A673 (cell line): ENCODE measurements at regions not wholly inside any gene's neighbourhood (a gene's known extent, or its start where the extent isn't known, plus 50 kb on each side); places are given as distances from the start of the nearest gene placed in this dataset.
"Not testable (repeated sequence)": the region's sequence is repeated elsewhere in the genome, so short reads cannot be mapped to it uniquely, and the experiment has no call there.

Source experiments
- BruUV-seq: library from RNA; stranded (reverse); fragments of 400-500 nt; replicated peaks from 2 replicates; lab custom pipeline; 2021; lab: Mats Ljungman, UMichigan
- CTCF ChIA-PET: fragments of 300-600 bp; sonication (Branson Sonifier 250); formaldehyde crosslinking; loops from one replicate; lab custom pipeline; 2022; ENCODE audit warnings: antibody characterized with exemption; lab: Charles Lee
- POLR2A ChIA-PET: fragments of 300-600 bp; sonication (Branson Sonifier 250); formaldehyde crosslinking; loops from one replicate; lab custom pipeline; 2022; ENCODE audit warnings: antibody characterized with exemption; ENCODE audit not compliant: low non-redundant PET; lab: Charles Lee
- DNase-seq: peaks from one replicate; pipeline ENCODE4 v3.0.0-alpha.2; 2015; ENCODE audit warnings: low spot score
- H3K27ac ChIP-seq: fragments of 200-600 bp; sonication (generic); 2 replicates; pipeline ENCODE4 v1.5.1; 2016; ENCODE audit warnings: mixed run types, low read depth, mild to moderate bottlenecking, mixed read lengths, antibody characterized with exemption, low read length; ENCODE audit not compliant: poor library complexity, severe bottlenecking
- H3K27me3 ChIP-seq: fragments of 200-600 bp; sonication (generic); replicated peaks from 2 replicates; pipeline ENCODE4 v1.6.1; 2017; ENCODE audit warnings: mixed run types, low read depth, mild to moderate bottlenecking, mixed read lengths, antibody characterized with exemption, low read length; ENCODE audit not compliant: insufficient read depth, poor library complexity
- H3K36me3 ChIP-seq: fragments of 200-600 bp; sonication (generic); 2 replicates; pipeline ENCODE4 v1.6.1; 2016; ENCODE audit warnings: mixed run types, mild to moderate bottlenecking, mixed read lengths, antibody characterized with exemption, low read length; ENCODE audit not compliant: insufficient read depth, poor library complexity, severe bottlenecking
- H3K4me1 ChIP-seq: fragments of 200-600 bp; sonication (generic); 2 replicates; pipeline ENCODE4 v1.6.1; 2017; ENCODE audit warnings: mixed run types, mild to moderate bottlenecking, mixed read lengths, antibody characterized with exemption, low read length; ENCODE audit not compliant: insufficient read depth, poor library complexity, severe bottlenecking
- H3K4me3 ChIP-seq: fragments of 200-600 bp; sonication (generic); 2 replicates; pipeline ENCODE4 v1.5.1; 2016; ENCODE audit warnings: low read depth, mixed run types, mild to moderate bottlenecking, mixed read lengths, low read length; ENCODE audit not compliant: poor library complexity, severe bottlenecking
- H3K9me3 ChIP-seq: fragments of 200-600 bp; sonication (generic); 2 replicates; pipeline ENCODE4 v1.6.1; 2016; ENCODE audit warnings: mixed run types, low read depth, mild to moderate bottlenecking, mixed read lengths, antibody characterized with exemption, low read length; ENCODE audit not compliant: poor library complexity, severe bottlenecking
- CTCF ChIP-seq: fragments of 300-800, 200-600 bp; sonication (generic); conservative IDR thresholded peaks from 2 replicates; pipeline ENCODE4 v1.5.1; 2017; ENCODE audit warnings: low read depth, mild to moderate bottlenecking, antibody characterized with exemption, low read length, moderate library complexity, mixed read lengths
- EZH2 ChIP-seq: fragments of 200-600 bp; sonication (generic); IDR thresholded peaks from 2 replicates; pipeline ENCODE4 v1.6.1; 2017; ENCODE audit warnings: borderline replicate concordance, low read depth, mild to moderate bottlenecking, mixed read lengths, antibody characterized with exemption, low read length; ENCODE audit not compliant: poor library complexity, severe bottlenecking
- intact Hi-C: fragments of 100-400 bp; cut with micrococcal nuclease; formaldehyde crosslinking; loops from one replicate; pipeline ENCODE4 v1.10.0; 2022; ENCODE audit not compliant: unreplicated experiment

- Histone ChIP-seq H3K27me3 (no peaks in the 10 kb centered on the region), H3K27ac (no peak overlapping the region), H3K4me3 (no peak overlapping the region), H3K4me1 (no peaks in the 10 kb centered on the region), H3K9me3 (no peaks in the 10 kb centered on the region), H3K36me3 (no peaks in the 10 kb centered on the region)
- DNase-seq: no peak
- CTCF ChIA-PET: no interaction called here
- no TSS peak for BruUV-seq
- POLR2A ChIA-PET: no interaction called here
- intact Hi-C loops: no loop called here
- TF ChIP-seq EZH2 (no peak), CTCF (no peak)
These were observed 475.2 kb upstream of the FRG2C start for GRCh38 chr3:75188962-75189361.

- BruUV-seq: no TSS peak
- POLR2A ChIA-PET: no interaction called here
- H3K27ac ChIP-seq: no peak overlapping the region
These were observed 471.9 kb upstream of the FRG2C start for GRCh38 chr3:75192146-75192616.

GRCh38 chr3:75193797-75194196, 470.3 kb upstream of the FRG2C start:
- intact Hi-C loops: loop anchor here (10.0 kb wide), 1 partner anchor 231 kb away; no protein-coding TSS in a partner anchor
- BruUV-seq: no TSS peak
- Histone ChIP-seq H3K27me3 (no peaks in the 10 kb centered on the region), H3K27ac (no peak overlapping the region), H3K4me3 (no peak overlapping the region), H3K4me1 (no peaks in the 10 kb centered on the region), H3K9me3 (no peaks in the 10 kb centered on the region), H3K36me3 (no peaks in the 10 kb centered on the region)
- ChIA-PET CTCF (no interaction called here), POLR2A (no interaction called here)
- no peak for DNase-seq
- TF ChIP-seq EZH2: no peak

More at GRCh38 chr3:75192146-75192616, 471.9 kb upstream of the FRG2C start:
- CTCF ChIA-PET: interaction anchor here (0.8 kb wide), 1 partner anchor 191 kb away, joined by 4 read pairs; no protein-coding TSS in a partner anchor
- H3K9me3 ChIP-seq: no peaks in the 10 kb centered on the region
- no peak for TF ChIP-seq EZH2
- peak; percentile 67 for TF ChIP-seq CTCF
- H3K4me3 ChIP-seq: no peak overlapping the region
- H3K36me3 ChIP-seq: no peaks in the 10 kb centered on the region
- intact Hi-C loops: loop anchor here (10.0 kb wide), 1 partner anchor 233 kb away; no protein-coding TSS in a partner anchor
- H3K27me3 ChIP-seq: no peaks in the 10 kb centered on the region
- peak; percentile 36 for DNase-seq
- H3K4me1 ChIP-seq: no peaks in the 10 kb centered on the region

GRCh38 chr3:75214332-75214731, 449.8 kb upstream of the FRG2C start:
- intact Hi-C loops: not testable (repeated sequence)

More at GRCh38 chr3:75214332-75214731, 449.8 kb upstream of the FRG2C start:
- BruUV-seq, POLR2A ChIA-PET, H3K4me1 ChIP-seq, CTCF ChIA-PET, H3K9me3 ChIP-seq, H3K27ac ChIP-seq, H3K4me3 ChIP-seq, H3K27me3 ChIP-seq, H3K36me3 ChIP-seq, DNase-seq: not testable (repeated sequence)
